A549 (cell line): ENCODE measurements at regions not wholly inside any gene's neighbourhood (a gene's known extent, or its start where the extent isn't known, plus 50 kb on each side); places are given as distances from the start of the nearest gene placed in this dataset.

Experiments used
- CEBPB ChIP-seq, 2 experiments: fragments of >200 bp in 1 of 2; sonication (Bioruptor Twin) in 1 of 2; formaldehyde crosslinking in 1 of 2; IDR thresholded peaks; 2 replicates each; pipeline ENCODE4 v1.6.1; 2012 to 2016
- CTCF ChIP-seq: fragments of >200 bp; sonication (Bioruptor Twin); formaldehyde crosslinking; IDR thresholded peaks from 3 replicates; pipeline ENCODE4 v1.5.1; 2016
- FOXS1 ChIP-seq: fragments of 250-450 bp; sonication (Bioruptor Pico); IDR thresholded peaks from 2 replicates; pipeline ENCODE4 v1.5.0; 2020; ENCODE audit warnings: mild to moderate bottlenecking, moderate library complexity
- JUN ChIP-seq, 2 experiments: fragments of >200 bp; sonication (Bioruptor Twin); formaldehyde crosslinking; IDR thresholded peaks; 2 replicates in 1 of 2; 3 replicates in 1 of 2; pipeline ENCODE4 v1.6.1; 2016 to 2017
- JUNB ChIP-seq: fragments of >200 bp; sonication (Bioruptor Twin); formaldehyde crosslinking; IDR thresholded peaks from 2 replicates; pipeline ENCODE4 v1.6.1; 2016
- PBX3 ChIP-seq: IDR thresholded peaks from 2 replicates; pipeline ENCODE4 v1.6.1; 2012
- REST ChIP-seq: fragments of 200-600 bp; sonication (generic); IDR thresholded peaks from 2 replicates; pipeline ENCODE4 v1.6.1; 2016; ENCODE audit warnings: antibody characterized with exemption, mild to moderate bottlenecking, moderate library complexity
- SMC3 ChIP-seq: fragments of >200 bp; sonication (Bioruptor Twin); formaldehyde crosslinking; IDR thresholded peaks from 3 replicates; pipeline ENCODE4 v1.6.1; 2018; ENCODE audit warnings: inconsistent platforms

DNA sequence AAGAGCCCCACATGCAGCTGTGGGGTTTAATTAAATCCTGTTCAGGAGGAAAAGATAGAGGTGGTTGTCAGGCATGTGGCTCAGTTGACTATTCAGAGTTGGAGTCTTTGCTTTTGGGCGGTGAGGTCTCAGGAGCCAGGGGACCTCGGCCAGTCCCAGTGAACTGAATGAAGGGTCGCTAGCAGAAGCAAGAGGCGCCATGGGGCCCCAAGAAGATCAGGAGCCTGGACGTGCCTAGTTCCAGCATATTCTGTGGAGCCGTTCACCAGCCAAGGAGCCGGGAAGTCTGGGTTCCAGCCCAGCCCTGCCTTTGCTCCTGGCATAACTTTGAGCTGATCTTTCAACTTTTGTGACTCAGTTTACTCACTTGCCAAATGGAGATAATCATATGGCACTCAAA lies 217.7 kb upstream of the IRF2BP2 start:
- TF ChIP-seq CEBPB (IDR thresholded peaks at IDR 0.05) = no peak
- TF ChIP-seq CTCF = no peak
- no peak for TF ChIP-seq FOXS1
- no peak for TF ChIP-seq PBX3
- no peak for TF ChIP-seq SMC3
- no peak for TF ChIP-seq JUNB
- TF ChIP-seq REST = no peak
- no peak for TF ChIP-seq JUN (IDR thresholded peaks at IDR 0.05)
